Transverse colon (tissue), 3 donors: ENCODE measurements at regions not wholly inside any gene's neighbourhood (a gene's known extent, or its start where the extent isn't known, plus 50 kb on each side); places are given as distances from the start of the nearest gene placed in this dataset.

Source experiments
- POLR2A ChIP-seq: fragments of 450-650 bp; IDR thresholded peaks from one replicate; pipeline ENCODE4 v1.6.1; 2016; ENCODE audit warnings: antibody characterized with exemption, mild to moderate bottlenecking, moderate library complexity
- TF ChIP-seq, protein P1 (sequence below), 5 experiments: fragments of 200-600 bp in 3 of 5; fragments of 450-650 bp in 2 of 5; sonication (generic) in 3 of 5; IDR thresholded peaks; 1 replicate in 2 of 5; 2 replicates in 3 of 5; pipeline ENCODE4 v1.5.1; 2016 to 2017; ENCODE audit warnings: antibody characterized with exemption in 5 of 5, inconsistent platforms in 3 of 5, mild to moderate bottlenecking in 2 of 5, moderate library complexity in 1 of 5

DNA sequence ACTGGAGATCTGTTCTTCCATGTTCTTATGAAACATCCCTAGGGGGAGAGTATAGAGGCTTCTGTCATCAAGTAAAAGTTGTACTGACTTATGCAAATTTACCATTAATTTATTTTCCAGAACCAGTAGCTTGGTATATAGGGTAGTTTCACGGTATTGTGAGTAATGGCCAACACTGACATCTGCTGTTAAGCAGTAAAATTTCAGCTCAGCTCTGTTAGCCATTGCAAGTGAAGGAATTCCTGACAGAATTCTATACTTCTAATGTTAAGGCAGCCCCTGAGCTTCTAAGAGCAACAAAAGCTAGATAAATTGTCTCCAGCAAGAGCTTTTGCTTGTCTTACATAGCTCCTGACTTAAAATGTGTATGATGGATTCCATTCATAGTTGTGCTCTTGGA lies 613.5 kb upstream of the C16orf82 start:
- no peak for TF ChIP-seq POLR2A
- TF ChIP-seq, protein P1, sequence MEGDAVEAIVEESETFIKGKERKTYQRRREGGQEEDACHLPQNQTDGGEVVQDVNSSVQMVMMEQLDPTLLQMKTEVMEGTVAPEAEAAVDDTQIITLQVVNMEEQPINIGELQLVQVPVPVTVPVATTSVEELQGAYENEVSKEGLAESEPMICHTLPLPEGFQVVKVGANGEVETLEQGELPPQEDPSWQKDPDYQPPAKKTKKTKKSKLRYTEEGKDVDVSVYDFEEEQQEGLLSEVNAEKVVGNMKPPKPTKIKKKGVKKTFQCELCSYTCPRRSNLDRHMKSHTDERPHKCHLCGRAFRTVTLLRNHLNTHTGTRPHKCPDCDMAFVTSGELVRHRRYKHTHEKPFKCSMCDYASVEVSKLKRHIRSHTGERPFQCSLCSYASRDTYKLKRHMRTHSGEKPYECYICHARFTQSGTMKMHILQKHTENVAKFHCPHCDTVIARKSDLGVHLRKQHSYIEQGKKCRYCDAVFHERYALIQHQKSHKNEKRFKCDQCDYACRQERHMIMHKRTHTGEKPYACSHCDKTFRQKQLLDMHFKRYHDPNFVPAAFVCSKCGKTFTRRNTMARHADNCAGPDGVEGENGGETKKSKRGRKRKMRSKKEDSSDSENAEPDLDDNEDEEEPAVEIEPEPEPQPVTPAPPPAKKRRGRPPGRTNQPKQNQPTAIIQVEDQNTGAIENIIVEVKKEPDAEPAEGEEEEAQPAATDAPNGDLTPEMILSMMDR (IDR thresholded peaks at IDR 0.05) = no peak
